KMS-11 (cell line): ENCODE measurements at regions not wholly inside any gene's neighbourhood (a gene's known extent, or its start where the extent isn't known, plus 50 kb on each side); places are given as distances from the start of the nearest gene placed in this dataset.

Experiments
- H2AFZ ChIP-seq: fragments of 200-600 bp; sonication (generic); 2 replicates; pipeline ENCODE4 v1.6.1; 2016; ENCODE audit warnings: antibody characterized with exemption, mixed run types, low read depth
- H3K27ac ChIP-seq: fragments of 200-600 bp; sonication (generic); 2 replicates; pipeline ENCODE4 v1.6.1; 2016; ENCODE audit warnings: mild to moderate bottlenecking, mixed run types
- H3K27me3 ChIP-seq: fragments of 200-600 bp; sonication (generic); 2 replicates; pipeline ENCODE4 v1.6.1; 2017; ENCODE audit warnings: mild to moderate bottlenecking, low read depth, mixed run types, moderate library complexity; ENCODE audit not compliant: insufficient read depth
- H3K36me3 ChIP-seq: fragments of 200-600 bp; sonication (generic); 2 replicates; pipeline ENCODE4 v1.6.1; 2017; ENCODE audit warnings: mild to moderate bottlenecking, mixed run types; ENCODE audit not compliant: insufficient read depth
- H3K4me1 ChIP-seq: fragments of 200-600 bp; sonication (generic); 2 replicates; pipeline ENCODE4 v1.6.1; 2016; ENCODE audit warnings: mild to moderate bottlenecking, low read depth, mixed run types; ENCODE audit not compliant: poor library complexity, severe bottlenecking
- H3K4me2 ChIP-seq: fragments of 200-600 bp; sonication (generic); 2 replicates; pipeline ENCODE4 v1.7.0; 2016; ENCODE audit warnings: mild to moderate bottlenecking, mixed run types
- H3K4me3 ChIP-seq: fragments of 200-600 bp; sonication (generic); IDR thresholded peaks from 2 replicates; pipeline ENCODE4 v1.6.1; 2017; ENCODE audit warnings: low read depth, low read length, mixed read lengths; ENCODE audit not compliant: insufficient read depth
- H3K79me2 ChIP-seq: fragments of 200-600 bp; sonication (generic); 2 replicates; pipeline ENCODE4 v1.6.1; 2016; ENCODE audit warnings: low read depth, mixed run types; ENCODE audit not compliant: insufficient read depth
- H3K9ac ChIP-seq: fragments of 200-600 bp; sonication (generic); 2 replicates; pipeline ENCODE4 v1.6.1; 2016; ENCODE audit warnings: mild to moderate bottlenecking, mixed run types
- H4K20me1 ChIP-seq: fragments of 200-600 bp; sonication (generic); 2 replicates; pipeline ENCODE4 v1.6.1; 2016; ENCODE audit warnings: mild to moderate bottlenecking, mixed run types; ENCODE audit not compliant: insufficient read depth
- CTCF ChIP-seq: fragments of 200-600 bp; sonication (generic); conservative IDR thresholded peaks from 2 replicates; pipeline ENCODE4 v1.6.1; 2017; ENCODE audit warnings: low read depth, mild to moderate bottlenecking, antibody characterized with exemption, low read length, moderate library complexity, mixed read lengths

GRCh38 chr1:59144959-59145358 is 151.9 kb upstream of the FGGY start:
- H3K9ac ChIP-seq, result no peak overlapping the region
- no peaks in the 10 kb centered on the region for H3K36me3 ChIP-seq
- no peak overlapping the region for H3K27ac ChIP-seq
- no peak overlapping the region for H3K4me3 ChIP-seq
- no peak overlapping the region for H3K4me2 ChIP-seq
- H3K4me1 ChIP-seq, result peaks cover 2% of the 10 kb centered on the region
- no peaks in the 10 kb centered on the region for H3K79me2 ChIP-seq
- no peak for TF ChIP-seq CTCF
- H4K20me1 ChIP-seq, result no peaks in the 10 kb centered on the region
- no peaks in the 10 kb centered on the region for H3K27me3 ChIP-seq
- H2AFZ ChIP-seq, result no peak overlapping the region

GRCh38 chr1:59146056-59146455 is 150.8 kb upstream of the FGGY start:
- H3K27me3 ChIP-seq, result no peaks in the 10 kb centered on the region
- TF ChIP-seq CTCF, result no peak
- H3K36me3 ChIP-seq, result no peaks in the 10 kb centered on the region
- no peak overlapping the region for H3K4me3 ChIP-seq
- H3K9ac ChIP-seq, result no peak overlapping the region
- H2AFZ ChIP-seq, result no peak overlapping the region
- no peak overlapping the region for H3K27ac ChIP-seq
- no peaks in the 10 kb centered on the region for H4K20me1 ChIP-seq
- no peak overlapping the region for H3K4me2 ChIP-seq
- H3K79me2 ChIP-seq, result no peaks in the 10 kb centered on the region
- peaks cover 12% of the 10 kb centered on the region for H3K4me1 ChIP-seq

- Histone ChIP-seq H3K9ac (no peak overlapping the region), H3K4me1 (peaks cover 16% of the 10 kb centered on the region)
Measured at GRCh38 chr1:59146651-59147358, 150.1 kb upstream of the FGGY start.

GRCh38 chr1:59149435-59149834 is 147.5 kb upstream of the FGGY start:
- H3K27me3 ChIP-seq, result no peaks in the 10 kb centered on the region
- H3K4me2 ChIP-seq, result no peak overlapping the region
- H3K4me1 ChIP-seq, result peaks cover 16% of the 10 kb centered on the region
- H3K79me2 ChIP-seq, result no peaks in the 10 kb centered on the region
- H2AFZ ChIP-seq, result no peak overlapping the region
- no peak overlapping the region for H3K9ac ChIP-seq
- no peaks in the 10 kb centered on the region for H4K20me1 ChIP-seq
- no peak for TF ChIP-seq CTCF
- no peak overlapping the region for H3K4me3 ChIP-seq
- H3K36me3 ChIP-seq, result no peaks in the 10 kb centered on the region
- no peak overlapping the region for H3K27ac ChIP-seq

More at GRCh38 chr1:59146651-59147358, 150.1 kb upstream of the FGGY start:
- Histone ChIP-seq H3K79me2 (no peaks in the 10 kb centered on the region), H3K36me3 (no peaks in the 10 kb centered on the region), H3K4me2 (no peak overlapping the region), H2AFZ (no peak overlapping the region), H3K4me3 (no peak overlapping the region), H4K20me1 (no peaks in the 10 kb centered on the region), H3K27me3 (no peaks in the 10 kb centered on the region), H3K27ac (no peak overlapping the region)
- no peak for TF ChIP-seq CTCF
